ENCODE measurements at regions not wholly inside any gene's neighbourhood (a gene's known extent, or its start where the extent isn't known, plus 50 kb on each side); places are given as distances from the start of the nearest gene placed in this dataset.

DNA sequence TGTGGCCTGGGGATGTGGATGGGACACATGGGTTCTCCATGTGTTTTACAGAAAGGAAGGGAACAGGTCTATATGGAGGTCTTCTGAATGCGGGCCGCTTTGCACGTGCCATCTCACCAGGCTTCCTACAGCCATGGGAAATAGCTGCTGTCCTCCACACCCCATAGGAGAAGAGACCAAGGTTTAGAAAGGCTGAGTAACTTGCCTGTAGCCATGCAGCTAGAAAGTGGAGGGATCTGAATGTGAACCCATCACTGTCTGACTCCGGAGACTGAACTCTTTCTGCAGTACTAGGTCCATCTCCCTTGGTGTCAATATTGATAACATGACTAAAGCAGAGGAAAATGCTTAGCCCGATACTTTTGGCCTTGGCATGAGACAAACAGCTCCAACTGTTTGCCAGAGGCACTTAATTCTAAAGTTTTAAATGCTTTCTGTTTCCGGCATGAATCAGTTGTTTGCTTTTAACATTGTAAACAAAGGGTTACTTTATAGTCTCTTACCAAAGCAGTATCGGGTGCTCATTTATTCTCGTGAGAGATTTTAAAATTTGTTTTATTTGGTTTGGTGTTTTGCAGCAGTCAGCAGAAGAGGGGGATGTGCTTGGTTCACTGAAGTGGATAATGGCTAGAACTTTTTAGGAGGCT is 64.8 kb upstream of the LOXL4 start:
- Histone ChIP-seq H4K20me1 (ENCODE audit: control insufficient read depth, insufficient read depth) (no peaks in the 10 kb centered on the region), H3K4me3 (no peak overlapping the region), H3K27ac (ENCODE audit: control insufficient read depth, insufficient read depth) (no peak overlapping the region), H3K79me2 (ENCODE audit: control insufficient read depth, insufficient read depth, low read length) (no peaks in the 10 kb centered on the region), H3K9me3 (replicated peaks; ENCODE audit: control insufficient read depth, insufficient read depth, low read length) (peaks cover 1% of the 10 kb centered on the region; the same call in 2 of the 3 replicates), H3K27me3 (replicated peaks in 1 of 2; ENCODE audit: control insufficient read depth in 2 of 2, insufficient read depth in 2 of 2, low read length in 1 of 2) (peaks cover 0 to 5% of the 10 kb centered on the region in 2 experiments; a peak in 2 of 4 replicates), H3K9ac (ENCODE audit: control insufficient read depth, insufficient read depth, low read length) (no peak overlapping the region), H3K4me1 (ENCODE audit: control insufficient read depth, insufficient read depth, low read length) (no peaks in the 10 kb centered on the region), H3K4me2 (ENCODE audit: control insufficient read depth, insufficient read depth) (no peak overlapping the region), H2AFZ (ENCODE audit: control insufficient read depth, low read depth, low read length) (no peak overlapping the region), H3K36me3 (ENCODE audit: control insufficient read depth in 2 of 2, insufficient read depth in 2 of 2, low read length in 1 of 2) (no peaks in the 10 kb centered on the region)
- intact Hi-C loops (cut with micrococcal nuclease; ENCODE audit: unreplicated experiment) (no loop called here), in situ Hi-C loops (cut with MboI) (no loop called here)
- TF ChIP-seq SUPT20H (IDR thresholded peaks at IDR 0.05; ENCODE audit: borderline replicate concordance, control insufficient read depth, low read depth, low read length) = no peak
- TF ChIP-seq YY1 (IDR thresholded peaks at IDR 0.05; ENCODE audit: low read depth, low read length) = no peak
- DNase-seq (ENCODE audit: low read depth, low spot score) (no peak), FAIRE-seq (no peak), ATAC-seq (no peak)
- BruUV-seq (replicated peaks) = no TSS peak
- ChIA-PET SMC1A (ENCODE audit: uncharacterized antibody, unreplicated experiment) (no interaction called here), POLR2A (no interaction called here), RAD21 (ENCODE audit: unreplicated experiment) (no interaction called here), CTCF (interaction anchor here (0.9 to 4.0 kb wide), 5 partner anchors 8 to 164 kb away, joined by 3 to 27 read pairs (median 8); no protein-coding TSS in a partner anchor)
- whole genome bisulfite sequencing (ENCODE audit: insufficient coverage, insufficient replicate concordance, low lambda C conversion rate, missing lambda C conversion rate) = 73% methylated on average over 8 of the region's 8 CpGs

- DNase-seq (ENCODE audit: low read depth, low spot score) (no peak), ATAC-seq (peak; percentile 82), FAIRE-seq (no peak)
- BruUV-seq (replicated peaks) = no TSS peak
- RAD21 ChIA-PET (ENCODE audit: unreplicated experiment) = no interaction called here
- CTCF ChIA-PET = interaction anchor here (0.8 to 4.0 kb wide), 5 partner anchors 9 to 163 kb away, joined by 3 to 27 read pairs (median 8); no protein-coding TSS in a partner anchor
- Histone ChIP-seq H2AFZ (ENCODE audit: control insufficient read depth, low read depth, low read length) (no peak overlapping the region), H3K36me3 (ENCODE audit: control insufficient read depth in 2 of 2, insufficient read depth in 2 of 2, low read length in 1 of 2) (no peaks in the 10 kb centered on the region), H3K9me3 (replicated peaks; ENCODE audit: control insufficient read depth, insufficient read depth, low read length) (peaks cover 1% of the 10 kb centered on the region; the same call in 2 of the 3 replicates), H3K79me2 (ENCODE audit: control insufficient read depth, insufficient read depth, low read length) (no peaks in the 10 kb centered on the region), H3K27me3 (replicated peaks in 1 of 2; ENCODE audit: control insufficient read depth in 2 of 2, insufficient read depth in 2 of 2, low read length in 1 of 2) (peaks cover 0 to 8% of the 10 kb centered on the region in 2 experiments; a peak in 2 of 4 replicates), H3K4me2 (ENCODE audit: control insufficient read depth, insufficient read depth) (no peak overlapping the region), H4K20me1 (ENCODE audit: control insufficient read depth, insufficient read depth) (no peaks in the 10 kb centered on the region), H3K4me3 (no peak overlapping the region), H3K27ac (ENCODE audit: control insufficient read depth, insufficient read depth) (no peak overlapping the region), H3K9ac (ENCODE audit: control insufficient read depth, insufficient read depth, low read length) (no peak overlapping the region), H3K4me1 (ENCODE audit: control insufficient read depth, insufficient read depth, low read length) (no peaks in the 10 kb centered on the region)
- SMC1A ChIA-PET (ENCODE audit: uncharacterized antibody, unreplicated experiment) = no interaction called here
- intact Hi-C loops (cut with micrococcal nuclease; ENCODE audit: unreplicated experiment) (no loop called here), in situ Hi-C loops (cut with MboI) (no loop called here)
- POLR2A ChIA-PET = no interaction called here
- 17% methylated on average over 6 of the region's 6 CpGs for WGBS (ENCODE audit: insufficient coverage, insufficient replicate concordance, low lambda C conversion rate, missing lambda C conversion rate)
- TF ChIP-seq POU2F2 (IDR thresholded peaks at IDR 0.05; ENCODE audit: borderline replicate concordance, low read depth, low read length) = no peak
- peak; percentile 39 to 57 (median 41) for TF ChIP-seq CTCF (IDR thresholded peaks at IDR 0.05 in 2 of 3, conservative IDR thresholded peaks at IDR 0.05 in 1 of 3; ENCODE audit: control insufficient read depth in 2 of 3, extremely low read depth in 1 of 3, insufficient read depth in 1 of 3, low read depth in 3 of 3, low read length in 3 of 3)
Observed at GRCh38 chr10:98331885-98332284, 63.9 kb upstream of the LOXL4 start.
